OCI-M2 (cell line): ENCODE measurements at regions not wholly inside any gene's neighbourhood (a gene's known extent, or its start where the extent isn't known, plus 50 kb on each side); places are given as distances from the start of the nearest gene placed in this dataset.

Source experiments
- DNase-seq: peaks from one replicate; lab custom pipeline; 2025; ENCODE audit not compliant: unreplicated experiment; lab: John Stamatoyannopoulos, UW

- no peak for DNase-seq
Observed at GRCh38 chr2:205902041-205902899, 183.7 kb downstream of the INO80D start.

DNA sequence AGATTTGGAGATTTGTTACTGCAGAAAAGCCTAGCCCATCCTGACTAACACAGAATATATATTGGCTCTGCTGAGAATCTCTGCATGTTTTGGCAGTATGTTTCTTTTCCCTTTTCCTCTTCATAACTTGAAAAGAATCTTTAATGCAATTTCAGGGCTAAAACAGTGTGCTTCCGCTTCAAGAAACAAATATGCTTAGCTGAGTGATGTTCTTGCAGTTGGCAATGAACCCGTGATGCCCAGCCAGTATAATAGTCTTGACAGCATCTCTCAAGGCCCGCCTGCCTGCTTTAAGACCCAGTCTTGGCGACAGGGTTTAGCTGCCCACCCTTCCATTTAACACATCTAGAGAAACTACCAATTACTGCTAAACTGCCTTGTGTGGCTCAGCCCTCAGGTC, 184.5 kb downstream of the INO80D start:
- no peak for DNase-seq

DNA sequence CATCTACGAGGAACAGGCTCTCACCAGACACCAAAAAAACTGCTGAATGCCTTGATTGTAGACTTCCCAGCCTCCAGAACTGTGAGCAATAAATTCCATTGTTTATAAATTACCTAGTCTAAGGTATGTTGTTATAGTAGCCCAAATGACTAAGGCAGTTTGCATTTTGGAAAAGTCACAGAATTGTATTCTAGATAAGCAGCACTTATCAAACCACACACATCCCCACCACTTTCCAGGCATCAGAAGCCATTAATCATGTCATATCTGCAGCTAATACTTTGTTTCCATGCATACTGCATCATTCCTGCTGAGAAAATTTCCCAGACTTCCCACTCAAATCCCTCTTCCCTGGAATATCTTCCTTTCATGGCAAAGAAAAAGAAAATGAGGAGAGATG, 187.2 kb downstream of the INO80D start:
- DNase-seq = no peak

- DNase-seq = no peak
Observed at GRCh38 chr2:205895981-205896655, 189.9 kb downstream of the INO80D start.

DNA sequence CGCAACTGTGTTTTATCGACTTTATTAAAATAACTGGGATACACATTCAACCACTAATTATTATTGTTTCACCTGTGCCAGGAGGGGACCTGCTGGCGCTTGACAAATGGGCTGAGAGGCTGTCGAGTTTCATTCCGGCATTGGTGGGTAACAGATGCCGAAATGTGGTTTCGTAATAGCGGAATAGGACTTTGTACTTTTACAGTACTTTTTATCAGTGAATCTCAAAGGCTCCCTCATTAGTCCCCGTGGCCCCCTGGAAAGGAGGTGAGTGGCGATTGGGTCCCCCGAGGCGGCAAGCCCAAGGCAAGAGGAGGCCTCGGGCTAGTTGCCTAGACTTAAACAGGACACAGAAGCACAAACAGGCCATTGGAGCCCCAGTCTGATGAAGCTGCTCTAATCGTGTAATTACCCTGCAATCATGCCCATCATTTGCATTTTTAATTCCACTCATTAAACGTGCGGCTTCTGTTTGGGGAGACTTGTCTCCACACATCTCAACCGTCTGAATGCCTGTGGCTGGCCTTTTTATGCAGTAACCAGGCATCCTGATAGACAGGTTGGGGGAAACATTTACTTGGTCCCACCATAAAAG, 193.2 kb downstream of the INO80D start:
- DNase-seq = no peak

DNA sequence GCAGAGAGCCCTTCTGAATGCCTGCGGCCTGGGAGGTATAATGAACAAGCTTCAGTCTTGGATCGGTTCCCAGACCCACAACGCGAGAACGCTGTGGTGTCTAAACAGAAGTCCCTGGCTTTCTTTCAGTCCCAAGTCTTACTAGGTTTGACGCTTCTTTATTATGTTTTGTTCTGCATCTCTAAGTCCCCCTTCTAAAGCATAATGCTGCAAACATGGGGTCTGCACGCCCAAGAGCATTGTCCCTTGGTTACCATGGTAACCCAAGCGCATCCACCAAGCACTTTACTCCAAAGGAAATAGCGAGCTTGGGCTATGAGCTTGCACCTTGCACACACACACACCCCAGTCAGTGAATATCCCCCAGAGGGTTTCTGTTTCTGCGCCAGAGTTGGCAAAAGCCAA, 193.7 kb downstream of the INO80D start:
- no peak for DNase-seq

GRCh38 chr2:205889114-205889513, 196.9 kb downstream of the INO80D start:
- no peak for DNase-seq

DNA sequence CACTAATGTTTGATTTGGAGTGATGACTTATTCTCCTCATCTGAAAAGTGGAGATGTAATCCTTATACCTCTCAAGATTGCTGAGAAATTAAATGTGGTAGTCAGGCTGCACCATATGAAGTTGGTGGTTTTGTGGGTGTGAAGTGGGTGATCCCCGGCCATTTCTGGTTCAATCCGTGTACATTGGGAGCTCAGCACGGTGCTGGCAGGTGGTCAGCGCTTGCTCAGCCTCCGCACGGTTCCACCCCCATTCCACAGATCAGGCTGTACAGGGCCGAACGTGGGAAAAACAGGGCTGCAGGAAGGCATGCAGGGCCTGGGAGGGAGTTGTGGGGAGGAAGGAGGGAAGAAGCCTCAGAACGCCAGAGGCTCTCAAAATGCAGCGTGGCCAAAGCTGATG, 198.3 kb downstream of the INO80D start:
- no peak for DNase-seq

- DNase-seq = no peak
Observed at GRCh38 chr2:205885492-205886099, 200.4 kb downstream of the INO80D start.

GRCh38 chr2:205883965-205884364, 201.7 kb downstream of the NRP2 start:
- DNase-seq = no peak

GRCh38 chr2:205882806-205883425, 200.6 kb downstream of the NRP2 start:
- no peak for DNase-seq

DNA sequence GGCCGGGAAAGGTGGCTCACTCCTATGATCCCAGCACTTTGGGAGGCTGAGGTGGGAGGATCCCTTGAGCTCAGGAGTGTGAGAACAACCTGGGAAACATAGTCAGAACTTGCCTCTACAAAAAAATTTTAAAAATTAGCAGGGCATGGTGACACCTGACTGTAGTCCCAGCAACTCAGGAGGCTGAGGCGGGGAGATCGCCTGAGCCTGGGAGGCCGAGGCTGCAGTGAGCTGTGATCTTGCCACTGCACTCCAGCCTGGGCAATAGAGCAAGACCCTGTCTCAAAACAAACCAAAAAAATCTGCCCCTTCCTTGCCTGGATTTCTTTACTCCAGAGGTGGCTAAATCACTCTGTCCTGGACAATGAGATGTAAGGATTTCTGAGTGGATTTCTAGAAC, 197.7 kb downstream of the NRP2 start:
- no peak for DNase-seq

DNA sequence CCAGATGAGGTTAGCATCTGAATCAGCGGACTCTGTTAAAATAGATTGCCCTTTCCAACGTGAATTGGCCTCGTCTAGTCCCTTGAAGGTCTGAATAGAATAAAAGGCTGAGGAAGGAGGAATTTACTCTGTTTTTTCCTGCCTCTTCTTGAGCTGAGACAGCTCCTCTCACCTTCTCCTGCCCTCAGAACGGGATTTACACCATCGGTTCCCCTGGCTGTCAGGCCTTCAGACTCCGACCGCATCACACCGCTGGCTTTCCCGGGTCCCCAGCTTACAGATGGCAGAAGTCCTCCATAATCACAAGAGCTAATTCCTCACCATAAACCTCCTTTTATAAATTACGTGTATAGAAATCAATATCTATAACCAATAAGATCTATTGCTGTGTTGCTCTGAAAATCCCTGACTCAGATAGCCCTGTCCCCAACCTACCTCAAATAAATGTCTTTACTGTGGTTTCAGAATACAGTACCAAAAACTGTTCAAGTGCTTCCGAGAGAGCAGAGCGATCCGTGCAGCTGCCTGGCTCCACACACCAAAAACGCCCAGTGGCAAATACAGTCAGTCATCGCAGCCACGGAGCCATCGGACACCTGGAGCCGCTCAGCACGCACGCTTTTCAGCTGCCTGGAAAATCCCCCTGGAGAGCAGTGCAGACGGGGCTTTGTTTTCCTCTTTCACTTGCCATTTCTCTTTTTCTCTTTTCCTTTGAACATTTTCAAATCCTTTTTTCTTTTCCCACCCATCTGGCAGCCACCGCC, 196.9 kb downstream of the NRP2 start:
- DNase-seq = no peak

- DNase-seq = no peak
Observed at GRCh38 chr2:205877496-205877895, 195.2 kb downstream of the NRP2 start.

- DNase-seq = no peak
Observed at GRCh38 chr2:205876127-205876526, 193.8 kb downstream of the NRP2 start.

DNA sequence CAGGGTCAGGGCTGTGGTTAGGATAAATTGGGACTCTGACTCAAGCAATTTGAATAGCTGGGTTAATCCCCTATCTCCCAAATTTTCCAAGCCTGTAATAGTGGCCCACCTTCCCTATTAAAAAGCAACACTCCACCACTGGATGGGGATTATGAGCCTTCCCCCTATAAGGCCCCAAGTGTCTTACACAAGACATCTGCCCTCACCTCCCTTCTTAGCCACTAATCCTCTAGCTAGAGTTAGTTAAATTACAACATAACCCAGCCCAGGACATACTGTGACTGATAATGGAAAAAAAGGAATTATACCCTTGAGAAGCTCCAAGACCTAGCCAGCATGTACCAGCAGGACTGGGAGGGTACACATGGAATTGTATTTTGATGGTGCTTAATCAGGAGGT, 190.4 kb downstream of the NRP2 start:
- no peak for DNase-seq

DNA sequence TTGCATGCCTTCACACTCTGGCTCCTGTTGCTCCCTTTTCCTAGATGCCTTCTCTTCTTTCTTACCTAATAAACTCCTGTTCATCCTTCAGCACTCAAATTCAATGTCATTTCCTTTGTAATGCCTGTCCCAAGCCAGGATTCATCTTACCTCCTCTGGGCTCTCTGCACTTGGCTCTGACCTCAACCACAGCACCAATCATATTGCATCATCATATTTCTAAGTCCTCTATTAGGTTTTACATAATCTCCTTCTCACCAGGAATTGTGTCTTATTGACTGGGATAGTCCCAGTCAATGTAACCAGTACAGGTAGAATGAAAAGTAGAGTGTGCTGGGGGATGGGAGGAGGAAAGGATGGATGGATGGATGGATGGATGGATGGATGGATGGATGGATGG, 187.1 kb downstream of the NRP2 start:
- no peak for DNase-seq

DNA sequence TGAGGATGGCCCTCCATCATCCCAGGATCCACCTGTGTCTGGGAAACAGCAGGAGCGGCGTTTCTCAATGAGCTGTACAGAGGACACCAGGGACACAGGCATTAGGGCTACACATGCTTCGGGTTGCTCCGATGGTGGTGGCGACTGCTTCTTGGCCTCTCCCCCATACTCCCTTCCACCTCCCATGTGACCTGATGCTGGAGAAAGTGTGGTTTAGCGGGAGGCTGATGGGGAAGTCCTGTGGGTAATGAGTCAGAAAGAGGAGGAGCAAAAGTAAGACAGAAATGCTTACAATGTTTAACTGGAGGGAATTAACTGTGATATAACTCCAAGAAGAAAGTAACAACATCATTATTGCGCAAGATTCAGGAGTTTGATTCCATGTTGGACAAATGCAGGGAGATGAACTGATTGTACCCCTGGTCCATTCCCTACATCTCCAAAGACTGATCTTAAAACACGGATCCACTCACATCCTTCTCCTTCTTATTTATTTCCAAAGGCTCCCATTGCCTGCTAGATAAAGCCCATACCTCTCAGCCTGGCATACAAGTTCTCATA, 186.6 kb downstream of the NRP2 start:
- no peak for DNase-seq

GRCh38 chr2:205868053-205868452, 185.8 kb downstream of the NRP2 start:
- no peak for DNase-seq

GRCh38 chr2:205867371-205867770, 185.1 kb downstream of the NRP2 start:
- no peak for DNase-seq
